ELR (cell line): ENCODE measurements at regions not wholly inside any gene's neighbourhood (a gene's known extent, or its start where the extent isn't known, plus 50 kb on each side); places are given as distances from the start of the nearest gene placed in this dataset.
"Not testable (repeated sequence)": the region's sequence is repeated elsewhere in the genome, so short reads cannot be mapped to it uniquely, and the experiment has no call there.

ENCODE experiments used
- DNase-seq: peaks from one replicate; pipeline ENCODE4 v3.0.0-alpha.2; 2015; ENCODE audit warnings: low read depth

GRCh38 chr10:117457932-117458331, 82.7 kb upstream of the PDZD8 start:
- no peak for DNase-seq

GRCh38 chr10:117457071-117457810, 82.0 kb upstream of the PDZD8 start:
- DNase-seq, result no peak

DNA sequence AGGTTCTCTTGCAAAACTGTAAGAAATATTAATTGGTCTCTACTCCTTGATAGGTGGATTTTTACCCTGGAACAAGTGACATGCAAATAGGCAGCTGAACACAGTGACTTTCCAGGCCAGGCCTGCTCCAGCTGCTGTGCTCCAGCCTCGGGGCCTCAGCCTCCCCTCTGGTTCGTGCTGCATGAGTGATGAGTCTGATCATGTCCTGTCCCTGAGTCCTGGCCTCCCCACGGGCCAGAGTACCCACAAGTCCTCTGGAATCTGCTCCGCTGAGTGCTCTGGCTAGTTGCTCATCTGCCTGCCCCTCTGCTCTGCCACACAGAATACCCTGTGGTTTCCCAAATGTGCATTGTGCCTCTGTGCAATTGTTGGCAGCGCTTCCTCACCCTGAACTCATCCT, 80.1 kb upstream of the PDZD8 start:
- peak; percentile 55 for DNase-seq

GRCh38 chr10:117454502-117454901, 79.3 kb upstream of the PDZD8 start:
- peak; percentile 59 for DNase-seq

GRCh38 chr10:117453484-117453883, 78.2 kb upstream of the PDZD8 start:
- not testable (repeated sequence) for DNase-seq

- no peak for DNase-seq
Measured at GRCh38 chr10:117450940-117451339, 75.7 kb upstream of the PDZD8 start.

- no peak for DNase-seq
Measured at GRCh38 chr10:117449636-117450035, 74.4 kb upstream of the PDZD8 start.

GRCh38 chr10:117448802-117449201, 73.6 kb upstream of the PDZD8 start:
- DNase-seq, result no peak

- no peak for DNase-seq
Measured at GRCh38 chr10:117445992-117446391, 70.8 kb upstream of the PDZD8 start.

- no peak for DNase-seq
Measured at GRCh38 chr10:117444497-117445040, 69.3 kb upstream of the PDZD8 start.

GRCh38 chr10:117443686-117444041, 68.4 kb upstream of the PDZD8 start:
- no peak for DNase-seq

- peak; percentile 92 for DNase-seq
Measured at GRCh38 chr10:117442944-117443685, 67.9 kb upstream of the PDZD8 start.

GRCh38 chr10:117442521-117442920, 67.3 kb upstream of the PDZD8 start:
- DNase-seq, result peak; percentile 40

- peak; percentile 94 for DNase-seq
Measured at GRCh38 chr10:117441812-117442443, 66.7 kb upstream of the PDZD8 start.

- DNase-seq, result no peak
Measured at GRCh38 chr10:117441361-117441760, 66.1 kb upstream of the PDZD8 start.

DNA sequence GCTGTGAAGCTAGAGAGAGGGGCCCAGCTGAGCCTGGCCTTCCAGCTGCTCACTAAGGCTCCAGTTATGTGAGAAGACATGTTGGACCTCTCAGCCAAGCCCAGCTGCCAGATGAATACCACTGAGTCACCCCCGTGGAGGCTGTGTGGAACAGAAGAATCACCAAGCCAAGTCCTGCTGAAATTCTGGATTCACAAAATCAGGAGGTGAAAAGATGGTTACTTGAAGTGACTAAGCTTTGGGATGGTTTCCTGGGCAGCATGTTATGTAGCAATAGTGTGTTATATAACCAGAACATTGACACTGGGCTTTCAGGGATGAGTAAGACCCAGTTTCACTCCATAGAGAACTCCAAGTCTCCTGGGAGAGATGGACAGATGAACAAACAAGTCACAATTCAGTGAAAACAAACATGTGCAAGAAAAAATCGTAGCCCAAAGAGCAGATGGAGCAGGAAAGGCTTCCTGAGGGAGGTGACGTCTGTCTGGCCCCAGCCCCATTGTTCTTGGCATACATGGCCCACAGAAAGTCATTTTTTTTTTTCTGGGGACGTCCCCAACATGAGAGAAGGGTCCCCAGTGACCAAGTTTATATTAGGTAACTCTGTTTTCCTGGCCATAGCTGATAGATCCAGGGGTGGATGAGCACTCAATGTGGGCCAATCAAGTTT, 64.1 kb upstream of the PDZD8 start:
- peak; percentile 86 for DNase-seq

- no peak for DNase-seq
Measured at GRCh38 chr10:117432866-117433265, 57.6 kb upstream of the PDZD8 start.

GRCh38 chr10:117431160-117431559, 55.9 kb upstream of the PDZD8 start:
- peak; percentile 67 for DNase-seq

GRCh38 chr10:117430535-117430934, 55.3 kb upstream of the PDZD8 start:
- not testable (repeated sequence) for DNase-seq

- DNase-seq, result peak; percentile 25
Measured at GRCh38 chr10:117429643-117430265, 54.5 kb upstream of the PDZD8 start.

GRCh38 chr10:117427356-117427755, 52.1 kb upstream of the PDZD8 start:
- no peak for DNase-seq
